Liver (tissue), 3 donors: ENCODE measurements at regions not wholly inside any gene's neighbourhood (a gene's known extent, or its start where the extent isn't known, plus 50 kb on each side); places are given as distances from the start of the nearest gene placed in this dataset.

ENCODE experiments used
- ATF3 ChIP-seq: IDR thresholded peaks from 2 replicates; pipeline ENCODE4 v1.6.1; 2016; ENCODE audit warnings: antibody characterized with exemption
- CTCF ChIP-seq: fragments of 150-350 bp; IDR thresholded peaks from 2 replicates; pipeline ENCODE4 v1.5.1; 2017; ENCODE audit warnings: improper control_type of control experiment, low read depth, low read length; ENCODE audit not compliant: missing input control
- EGR1 ChIP-seq, 2 donors: IDR thresholded peaks; 2 replicates each; pipeline ENCODE4 v1.6.1; 2016 to 2018; ENCODE audit warnings: antibody characterized with exemption in 2 of 2, low read depth in 2 of 2
- FOXA1 ChIP-seq: IDR thresholded peaks from 2 replicates; pipeline ENCODE4 v1.6.1; 2016; ENCODE audit warnings: antibody characterized with exemption
- GABPA ChIP-seq, 2 donors: IDR thresholded peaks in 1 of 2; conservative IDR thresholded peaks in 1 of 2; 2 replicates each; pipeline ENCODE4 v1.6.1; 2016; ENCODE audit warnings: antibody characterized with exemption in 2 of 2, mild to moderate bottlenecking in 1 of 2, moderate library complexity in 1 of 2
- NR2F2 ChIP-seq: IDR thresholded peaks from 2 replicates; pipeline ENCODE4 v1.6.1; 2016; ENCODE audit warnings: antibody characterized with exemption
- RAD21 ChIP-seq, 2 donors: IDR thresholded peaks; 2 replicates each; pipeline ENCODE4 v1.6.1; 2016; ENCODE audit warnings: antibody characterized with exemption in 2 of 2, mild to moderate bottlenecking in 2 of 2
- REST ChIP-seq: IDR thresholded peaks from 2 replicates; pipeline ENCODE4 v1.6.1; 2016; ENCODE audit warnings: antibody characterized with exemption, mild to moderate bottlenecking
- RXRA ChIP-seq, 2 donors: IDR thresholded peaks; 2 replicates each; pipeline ENCODE4 v1.6.1; 2017 to 2018; ENCODE audit warnings: antibody characterized with exemption in 2 of 2, mild to moderate bottlenecking in 1 of 2
- SP1 ChIP-seq: IDR thresholded peaks from 2 replicates; pipeline ENCODE4 v1.6.1; 2018; ENCODE audit warnings: antibody characterized with exemption, mild to moderate bottlenecking
- TAF1 ChIP-seq: conservative IDR thresholded peaks from 2 replicates; pipeline ENCODE4 v1.6.1; 2016; ENCODE audit warnings: antibody characterized with exemption, mild to moderate bottlenecking
- YY1 ChIP-seq: IDR thresholded peaks from 2 replicates; pipeline ENCODE4 v1.6.1; 2016; ENCODE audit warnings: antibody characterized with exemption, mild to moderate bottlenecking
- TF ChIP-seq, protein P1 (sequence below): IDR thresholded peaks from 2 replicates; pipeline ENCODE4 v1.6.1; 2016; ENCODE audit warnings: antibody characterized with exemption
- donor health status: healthy.
- donor health status: healthy.

DNA sequence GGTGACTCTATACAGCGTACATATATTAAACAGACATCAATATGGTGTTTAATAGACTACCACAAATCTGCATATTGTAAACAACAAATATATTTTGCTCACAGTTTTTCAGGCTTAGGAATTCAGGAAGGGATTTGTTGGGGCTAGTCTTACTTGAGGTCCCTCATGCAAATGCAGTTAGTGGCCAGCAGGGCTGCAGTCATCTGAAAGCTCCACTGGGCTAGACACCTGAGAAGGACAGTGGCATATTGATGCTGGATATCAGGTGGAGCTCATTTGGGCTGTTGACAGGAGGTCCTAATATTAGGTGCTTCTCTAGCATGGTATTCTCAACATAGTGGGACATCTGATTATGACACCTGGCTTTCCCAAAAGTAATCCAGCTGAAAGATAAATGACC lies 493.8 kb upstream of the PABPC4L start:
- no peak for TF ChIP-seq CTCF
- TF ChIP-seq SP1: no peak
- TF ChIP-seq RAD21 (IDR thresholded peaks at IDR 0.05): no peak
- no peak for TF ChIP-seq RXRA (IDR thresholded peaks at IDR 0.05)
- no peak for TF ChIP-seq EGR1 (IDR thresholded peaks at IDR 0.05; ENCODE audit: low read depth in 2 of 2)
- TF ChIP-seq, protein P1, sequence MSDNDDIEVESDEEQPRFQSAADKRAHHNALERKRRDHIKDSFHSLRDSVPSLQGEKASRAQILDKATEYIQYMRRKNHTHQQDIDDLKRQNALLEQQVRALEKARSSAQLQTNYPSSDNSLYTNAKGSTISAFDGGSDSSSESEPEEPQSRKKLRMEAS: no peak
- no peak for TF ChIP-seq ATF3
- no peak for TF ChIP-seq REST
- no peak for TF ChIP-seq TAF1
- TF ChIP-seq FOXA1: no peak
- no peak for TF ChIP-seq YY1
- no peak for TF ChIP-seq NR2F2
- TF ChIP-seq GABPA (IDR thresholded peaks at IDR 0.05 in 1 of 2, conservative IDR thresholded peaks at IDR 0.05 in 1 of 2): no peak
